ENCODE measurements at regions not wholly inside any gene's neighbourhood (a gene's known extent, or its start where the extent isn't known, plus 50 kb on each side); places are given as distances from the start of the nearest gene placed in this dataset.
"Not testable (repeated sequence)": the region's sequence is repeated elsewhere in the genome, so short reads cannot be mapped to it uniquely, and the experiment has no call there.

DNA sequence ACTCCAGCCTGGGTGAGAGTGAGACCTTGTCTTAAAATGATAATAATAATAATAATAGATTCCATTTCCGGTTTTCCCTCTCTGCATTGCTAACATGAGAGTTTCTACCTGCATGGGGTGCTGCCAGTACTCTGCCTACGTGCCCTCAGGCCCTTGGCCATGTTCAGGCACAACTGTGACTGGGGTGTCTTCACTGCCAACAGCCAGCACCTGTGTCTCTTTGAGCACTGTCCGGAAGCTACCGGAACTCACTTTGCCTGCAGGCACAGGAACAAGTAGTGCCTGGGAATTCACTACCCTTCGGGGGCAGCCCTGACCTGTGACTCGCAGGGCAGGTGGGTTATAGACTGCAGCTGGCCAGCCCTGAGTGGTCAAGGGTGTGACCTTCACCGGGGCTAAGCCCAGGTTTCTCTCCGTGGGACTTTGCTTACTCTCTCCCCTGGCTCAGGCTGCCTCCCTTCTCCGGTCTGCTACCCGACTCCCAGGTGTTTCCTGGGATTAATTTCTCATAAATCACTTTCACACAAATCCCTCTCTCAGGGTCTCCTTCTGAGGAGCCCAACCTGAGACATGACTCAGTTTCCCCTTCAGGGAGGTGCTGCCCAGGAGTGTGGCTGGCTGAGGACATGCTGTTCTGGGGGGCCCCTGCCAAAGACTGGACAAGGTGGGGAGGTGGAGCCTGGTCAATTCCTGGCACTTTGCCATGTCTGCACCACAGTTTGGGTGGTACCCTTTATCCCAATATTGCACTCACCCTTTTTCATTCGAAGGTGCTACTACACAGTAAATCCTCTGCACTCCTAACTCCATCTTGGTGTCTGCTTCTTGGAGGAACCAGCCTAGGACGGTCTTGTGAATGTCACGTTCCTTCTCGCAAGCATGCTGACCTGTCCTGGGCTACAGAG is 79.5 kb upstream of the RALGAPA2 start:
- no peak for DNase-seq

- no peak for DNase-seq
These were observed 75.9 kb upstream of the RALGAPA2 start for GRCh38 chr20:20788308-20788707.

GRCh38 chr20:20786428-20786827 is 74.0 kb upstream of the RALGAPA2 start:
- DNase-seq, result peak; percentile 83 to 90

DNA sequence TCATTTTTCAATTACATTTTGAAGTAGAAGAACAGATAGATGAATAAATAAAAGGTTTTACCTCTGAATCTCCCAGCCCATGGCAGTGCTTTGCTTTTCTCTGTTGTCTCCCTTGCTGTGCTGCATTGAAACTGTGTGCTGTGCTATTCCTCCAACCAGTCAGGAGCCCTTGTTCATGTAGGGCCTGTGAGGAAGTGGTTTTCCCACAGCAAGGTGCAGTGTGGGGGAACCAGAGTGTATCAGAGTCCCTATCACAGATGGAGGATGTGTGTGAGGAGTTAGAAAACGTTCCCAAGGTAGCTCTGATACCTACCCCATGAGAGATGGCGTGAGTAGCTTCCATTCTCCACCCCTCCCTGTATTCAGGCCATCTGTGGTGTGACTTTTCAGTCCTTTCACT is 72.8 kb upstream of the RALGAPA2 start:
- no peak for DNase-seq

DNA sequence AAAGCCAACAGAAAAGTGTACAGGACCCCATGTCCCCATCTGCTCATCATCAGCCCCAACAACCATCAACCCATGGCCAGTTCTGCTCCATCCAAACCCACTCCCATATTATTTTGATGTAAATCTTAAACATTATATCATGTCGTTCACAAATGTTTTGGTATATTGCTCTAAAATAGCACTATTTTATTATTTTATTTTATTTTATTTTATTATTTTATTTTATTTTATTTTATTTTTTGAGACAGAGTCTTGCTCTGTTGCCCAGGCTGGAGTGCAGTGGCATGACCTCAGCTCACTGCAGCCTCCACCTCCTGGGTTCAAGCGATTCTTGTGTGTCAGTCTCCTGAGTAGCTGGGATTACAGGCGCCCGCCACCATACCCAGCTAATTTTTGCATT is 72.0 kb upstream of the RALGAPA2 start:
- not testable (repeated sequence) for DNase-seq

- DNase-seq, result no peak
These were observed 71.0 kb upstream of the RALGAPA2 start for GRCh38 chr20:20783450-20783849.

DNA sequence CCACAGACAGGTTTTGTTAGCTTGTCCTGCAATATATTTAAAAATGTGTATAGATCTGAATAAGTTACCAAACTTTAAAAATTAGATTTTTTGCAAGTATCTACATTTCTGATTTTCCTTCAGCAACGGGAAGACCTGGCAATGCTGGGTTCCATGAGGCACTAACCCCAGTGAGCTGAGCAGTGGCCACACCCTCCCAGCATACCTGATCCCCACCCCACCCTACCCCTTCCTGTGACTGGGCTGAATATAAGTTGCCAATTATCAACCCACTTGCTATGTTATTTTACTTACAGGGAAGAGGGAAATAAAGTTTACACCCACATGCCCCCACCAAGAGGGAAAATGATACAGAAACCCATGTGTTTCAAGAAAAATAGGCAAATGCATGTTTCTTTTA is 70.3 kb upstream of the RALGAPA2 start:
- no peak for DNase-seq

- DNase-seq, result no peak
These were observed 69.8 kb upstream of the RALGAPA2 start for GRCh38 chr20:20782231-20782630.

GRCh38 chr20:20781029-20781428 is 68.6 kb upstream of the RALGAPA2 start:
- no peak for DNase-seq

DNA sequence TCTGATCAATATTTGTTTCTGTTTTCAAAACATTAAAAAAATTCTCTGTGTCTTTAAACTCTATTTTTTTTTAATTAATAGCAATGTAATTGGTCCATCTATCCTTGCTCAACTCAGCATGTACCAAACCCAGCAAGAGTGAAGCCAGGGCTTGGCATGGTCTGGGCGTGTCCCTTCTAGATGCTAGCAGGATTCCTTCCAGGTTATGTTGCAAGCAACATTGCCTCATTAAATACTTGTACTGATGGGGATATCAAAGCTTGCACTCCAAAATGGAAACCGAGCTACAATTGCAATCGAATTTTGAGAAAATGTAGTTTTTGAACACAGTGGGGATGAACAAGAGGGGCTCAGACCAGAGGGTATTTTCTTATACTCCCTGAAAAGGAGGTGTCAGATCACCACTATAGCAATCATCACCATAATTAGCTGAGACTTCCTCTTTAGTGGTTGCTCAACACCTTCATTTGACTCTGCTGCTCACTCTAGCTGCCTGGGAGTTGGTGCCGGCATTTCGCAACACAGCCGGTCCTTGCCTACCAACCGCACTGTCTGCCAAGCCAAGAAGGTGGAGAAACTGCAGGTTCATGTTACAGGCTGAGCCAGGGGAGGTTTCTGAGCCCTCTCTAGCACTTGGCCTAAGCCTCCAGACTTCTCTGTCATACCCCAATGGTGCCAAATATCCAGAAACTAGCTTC is 67.8 kb upstream of the RALGAPA2 start:
- peak; percentile 93 to 94 for DNase-seq

- no peak for DNase-seq
These were observed 66.2 kb upstream of the RALGAPA2 start for GRCh38 chr20:20778676-20779075.

- no peak for DNase-seq
These were observed 60.1 kb upstream of the RALGAPA2 start for GRCh38 chr20:20772497-20773085.

DNA sequence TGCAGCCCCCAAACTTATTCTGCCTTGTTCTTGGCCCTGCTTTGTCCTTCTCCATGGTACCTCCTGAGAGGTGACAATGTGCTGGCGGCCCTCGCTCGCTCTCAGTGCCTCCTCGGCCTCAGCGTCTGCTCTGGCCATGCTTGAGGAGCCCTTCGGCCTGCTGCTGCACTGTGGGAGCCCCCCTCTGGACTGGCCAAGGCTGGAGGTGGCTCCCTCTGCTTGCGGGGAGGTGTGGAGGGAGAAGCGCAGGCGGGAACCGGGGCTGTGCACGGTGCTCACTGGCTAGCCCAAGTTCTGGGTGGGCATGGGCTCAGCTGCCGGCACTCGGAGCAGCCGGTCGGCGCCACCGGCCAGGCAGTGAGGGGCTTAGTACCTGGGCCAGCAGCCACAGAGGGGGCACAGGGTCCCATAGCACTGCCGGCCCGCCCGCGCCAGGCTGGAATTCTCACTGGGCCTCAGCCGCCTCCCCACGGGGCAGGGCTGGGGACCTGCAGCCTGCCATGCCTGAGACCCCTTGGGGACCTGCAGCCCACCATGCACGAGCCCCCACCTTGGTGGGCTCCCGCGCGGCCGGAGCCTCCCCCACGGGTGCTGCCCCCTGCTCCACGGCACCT is 55.9 kb upstream of the RALGAPA2 start:
- DNase-seq, result no peak

DNA sequence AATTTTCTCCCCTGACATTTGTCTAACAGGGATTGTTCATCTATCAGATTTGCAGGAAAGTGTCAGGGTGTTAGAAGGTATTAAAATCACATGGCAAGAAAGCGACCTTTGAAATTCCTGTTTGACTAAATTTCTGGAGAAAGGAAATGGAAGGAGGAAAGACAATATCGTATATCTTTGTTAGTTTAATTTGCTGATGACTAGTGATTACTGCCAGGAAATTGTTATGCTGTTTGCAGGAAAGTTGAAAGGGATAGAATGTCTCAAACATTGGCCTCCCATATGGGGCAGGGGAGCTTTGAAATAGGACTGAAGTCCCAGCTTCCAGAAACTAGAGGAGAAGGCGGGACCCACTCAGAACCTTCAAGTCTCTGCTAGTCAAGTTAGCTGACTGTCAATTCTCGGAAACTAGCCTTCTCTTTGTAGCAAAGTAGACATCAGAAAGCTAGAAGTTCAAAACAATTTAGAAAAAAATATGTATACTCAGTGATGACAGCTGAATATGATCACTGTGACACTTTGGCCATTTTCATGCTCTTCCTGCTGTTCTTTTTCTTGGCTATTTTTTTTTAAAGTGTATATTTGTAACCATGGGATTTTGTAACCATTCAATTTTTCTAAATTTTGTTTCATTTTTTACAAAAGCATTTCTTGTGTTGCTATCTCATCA is 53.4 kb upstream of the RALGAPA2 start:
- DNase-seq, result no peak

GRCh38 chr20:20763650-20764049 is 51.2 kb upstream of the RALGAPA2 start:
- no peak for DNase-seq

Data from inflammatory macrophage (primary cell).